ENCODE measurements at regions not wholly inside any gene's neighbourhood (a gene's known extent, or its start where the extent isn't known, plus 50 kb on each side); places are given as distances from the start of the nearest gene placed in this dataset.
A peak's percentile ranks its signal among the peaks of the same experiment; 100 is the strongest.

GRCh38 chr6:91486200-91486599, 899.3 kb upstream of the MAP3K7 start:
- H3K4me3 ChIP-seq (ENCODE audit: low read depth, low read length), result no peak overlapping the region
- TF ChIP-seq CTCF (IDR thresholded peaks at IDR 0.05; ENCODE audit: low read depth, low read length, missing control alignments), result no peak
- DNase-seq (ENCODE audit: low read depth), result no peak

GRCh38 chr6:91485047-91485446, 898.2 kb upstream of the MAP3K7 start:
- TF ChIP-seq CTCF (IDR thresholded peaks at IDR 0.05; ENCODE audit: low read depth, low read length, missing control alignments), result no peak
- H3K4me3 ChIP-seq (ENCODE audit: low read depth, low read length), result no peak overlapping the region
- DNase-seq (ENCODE audit: low read depth), result no peak

- TF ChIP-seq CTCF (IDR thresholded peaks at IDR 0.05; ENCODE audit: low read depth, low read length, missing control alignments), result no peak
- peak; percentile 8 for DNase-seq (ENCODE audit: low read depth)
- H3K4me3 ChIP-seq (ENCODE audit: low read depth, low read length), result no peak overlapping the region
Measured at GRCh38 chr6:91483415-91484105, 896.7 kb upstream of the MAP3K7 start.

GRCh38 chr6:91482498-91482897, 895.6 kb upstream of the MAP3K7 start:
- TF ChIP-seq CTCF (IDR thresholded peaks at IDR 0.05; ENCODE audit: low read depth, low read length, missing control alignments), result no peak
- H3K4me3 ChIP-seq (ENCODE audit: low read depth, low read length), result no peak overlapping the region
- DNase-seq (ENCODE audit: low read depth), result peak; percentile 36

- no peak for DNase-seq (ENCODE audit: low read depth)
- TF ChIP-seq CTCF (IDR thresholded peaks at IDR 0.05; ENCODE audit: low read depth, low read length, missing control alignments), result no peak
- no peak overlapping the region for H3K4me3 ChIP-seq (ENCODE audit: low read depth, low read length)
Measured at GRCh38 chr6:91480402-91480801, 893.5 kb upstream of the MAP3K7 start.

- TF ChIP-seq CTCF (IDR thresholded peaks at IDR 0.05; ENCODE audit: low read depth, low read length, missing control alignments), result no peak
- no peak for DNase-seq (ENCODE audit: low read depth)
- no peak overlapping the region for H3K4me3 ChIP-seq (ENCODE audit: low read depth, low read length)
Measured at GRCh38 chr6:91477688-91478087, 890.8 kb upstream of the MAP3K7 start.

- no peak overlapping the region for H3K4me3 ChIP-seq (ENCODE audit: low read depth, low read length)
- no peak for TF ChIP-seq CTCF (IDR thresholded peaks at IDR 0.05; ENCODE audit: low read depth, low read length, missing control alignments)
- DNase-seq (ENCODE audit: low read depth), result no peak
Measured at GRCh38 chr6:91476000-91476399, 889.1 kb upstream of the MAP3K7 start.
